GM12878 (cell line): ENCODE measurements at regions not wholly inside any gene's neighbourhood (a gene's known extent, or its start where the extent isn't known, plus 50 kb on each side); places are given as distances from the start of the nearest gene placed in this dataset.

ENCODE experiments used
- ATAC-seq: fragments of 200-7000 bp; cut with Tn5 transposase; 3 replicates; pipeline ENCODE4 v1.9.1; 2020; ENCODE audit warnings: mild to moderate bottlenecking, moderate library complexity
- BruUV-seq: library from RNA; stranded (reverse); fragments of 400-500 nt; replicated peaks from 2 replicates; lab custom pipeline; 2021; lab: Mats Ljungman, UMichigan
- CTCF ChIA-PET: fragments of 300-600 bp; sonication (Branson Sonifier 250); formaldehyde crosslinking; extraction: SDS; loops from one replicate; lab custom pipeline; 2021; ENCODE audit warnings: inconsistent platforms; lab: Yijun Ruan, JAX
- POLR2A ChIA-PET: fragments of 350-600 bp; formaldehyde crosslinking; extraction: SDS; loops from one replicate; lab custom pipeline; 2021; ENCODE audit warnings: inconsistent platforms; lab: Charles Lee
- RAD21 ChIA-PET: fragments of 300-600 bp; sonication (Branson Sonifier 250); formaldehyde crosslinking; loops from one replicate; lab custom pipeline; 2023; ENCODE audit warnings: antibody characterized with exemption; ENCODE audit not compliant: unreplicated experiment; lab: Charles Lee
- SMC1A ChIA-PET: fragments of 300-600 bp; sonication (Branson Sonifier 250); formaldehyde crosslinking; loops from one replicate; lab custom pipeline; 2023; ENCODE audit not compliant: unreplicated experiment, uncharacterized antibody; lab: Charles Lee
- DNase-seq: peaks from one replicate; pipeline ENCODE4 v3.0.0-alpha.2; 2011; ENCODE audit warnings: low read depth, low spot score
- FAIRE-seq: peaks from 3 replicates; lab custom pipeline; 2011; peaks lifted over from hg19 to GRCh38; lab: Jason Lieb, UNC
- H2AFZ ChIP-seq: 2 replicates; pipeline ENCODE4 v1.6.0; 2011; ENCODE audit warnings: low read depth, low read length, control low read depth; ENCODE audit not compliant: control insufficient read depth
- H3K27ac ChIP-seq: 2 replicates; pipeline ENCODE4 v1.5.1; 2011; ENCODE audit warnings: control low read depth; ENCODE audit not compliant: control insufficient read depth, insufficient read depth
- H3K27me3 ChIP-seq, 2 experiments: replicated peaks in 1 of 2; 2 replicates each; pipeline versions ENCODE4 v1.6.0 to v1.6.1; 2011; ENCODE audit warnings: low read length in 1 of 2; ENCODE audit not compliant: control insufficient read depth in 2 of 2, insufficient read depth in 2 of 2
- H3K36me3 ChIP-seq, 2 experiments: 2 replicates each; pipeline ENCODE4 v1.5.1; 2011; ENCODE audit warnings: low read length in 1 of 2; ENCODE audit not compliant: control insufficient read depth in 2 of 2, insufficient read depth in 2 of 2
- H3K4me1 ChIP-seq: 2 replicates; pipeline ENCODE4 v1.6.1; 2011; ENCODE audit warnings: mild to moderate bottlenecking, low read length, moderate library complexity, mixed read lengths; ENCODE audit not compliant: control insufficient read depth, insufficient read depth
- H3K4me2 ChIP-seq: 2 replicates; pipeline ENCODE4 v1.6.0; 2011; ENCODE audit warnings: control low read depth; ENCODE audit not compliant: control insufficient read depth, insufficient read depth
- H3K4me3 ChIP-seq: fragments of 200-600 bp; sonication (generic); 2 replicates; pipeline ENCODE4 v1.5.1; 2016
- H3K79me2 ChIP-seq: 2 replicates; pipeline ENCODE4 v1.6.0; 2011; ENCODE audit warnings: low read length; ENCODE audit not compliant: control insufficient read depth, insufficient read depth
- H3K9ac ChIP-seq: 2 replicates; pipeline ENCODE4 v1.8.0; 2011; ENCODE audit warnings: low read length, control low read depth, mixed read lengths; ENCODE audit not compliant: control insufficient read depth, insufficient read depth
- H3K9me3 ChIP-seq: replicated peaks from 3 replicates; pipeline ENCODE4 v1.5.1; 2011; ENCODE audit warnings: mild to moderate bottlenecking, low read length; ENCODE audit not compliant: control insufficient read depth, insufficient read depth
- H4K20me1 ChIP-seq: 2 replicates; pipeline ENCODE4 v1.6.0; 2011; ENCODE audit not compliant: control insufficient read depth, insufficient read depth
- ETV6 ChIP-seq, 2 experiments: fragments of 450-650 bp in 1 of 2; IDR thresholded peaks in 1 of 2; conservative IDR thresholded peaks in 1 of 2; 2 replicates each; pipeline ENCODE4 v1.6.1; 2014; ENCODE audit warnings: antibody characterized with exemption in 1 of 2, borderline replicate concordance in 1 of 2, low read depth in 1 of 2, mild to moderate bottlenecking in 1 of 2, moderate library complexity in 1 of 2
- POU2F2 ChIP-seq: IDR thresholded peaks from 3 replicates; pipeline ENCODE4 v1.6.1; 2011; ENCODE audit warnings: low read depth, mild to moderate bottlenecking, low read length, borderline replicate concordance
- RAD51 ChIP-seq: fragments of 450-650 bp; IDR thresholded peaks from 2 replicates; pipeline ENCODE4 v1.6.1; 2016; ENCODE audit warnings: moderate library complexity, mild to moderate bottlenecking, inconsistent platforms
- WGBS: methylation state at CpG from one replicate; pipeline ENCODE4 v1.1.6; 2016; ENCODE audit warnings: low lambda C conversion rate; ENCODE audit not compliant: insufficient replicate concordance, insufficient coverage; ENCODE audit errors: missing lambda C conversion rate; 5-methylcytosine and 5-hydroxymethylcytosine counted together
- in situ Hi-C: fragments of 300-500 bp; cut with MboI; formaldehyde crosslinking; loops from 9 replicates; pipeline ENCODE4 v1.14.3; 2018; ENCODE audit warnings: mixed read lengths
- intact Hi-C: fragments of 100-400 bp; cut with micrococcal nuclease; formaldehyde crosslinking; loops from one replicate; pipeline ENCODE4 v1.14.2; 2022; ENCODE audit not compliant: unreplicated experiment
- TF ChIP-seq, protein P1 (sequence below): fragments of 450-650 bp; formaldehyde crosslinking; IDR thresholded peaks from 2 replicates; pipeline ENCODE4 v1.5.0; 2022; ENCODE audit warnings: mild to moderate bottlenecking, missing genetic modification characterization
- TF ChIP-seq, protein P2 (sequence below): fragments of 450-650 bp; IDR thresholded peaks from 2 replicates; pipeline ENCODE4 v1.6.1; 2017; ENCODE audit warnings: mild to moderate bottlenecking
- TF ChIP-seq, protein P3 (sequence below): fragments of 450-650 bp; IDR thresholded peaks from 2 replicates; pipeline ENCODE4 v1.6.1; 2016; ENCODE audit warnings: mild to moderate bottlenecking, moderate library complexity, borderline replicate concordance
- TF ChIP-seq, protein P4 (sequence below): fragments of 450-650 bp; formaldehyde crosslinking; IDR thresholded peaks from 2 replicates; pipeline ENCODE4 v1.4.0; 2022; ENCODE audit warnings: mild to moderate bottlenecking, moderate library complexity

DNA sequence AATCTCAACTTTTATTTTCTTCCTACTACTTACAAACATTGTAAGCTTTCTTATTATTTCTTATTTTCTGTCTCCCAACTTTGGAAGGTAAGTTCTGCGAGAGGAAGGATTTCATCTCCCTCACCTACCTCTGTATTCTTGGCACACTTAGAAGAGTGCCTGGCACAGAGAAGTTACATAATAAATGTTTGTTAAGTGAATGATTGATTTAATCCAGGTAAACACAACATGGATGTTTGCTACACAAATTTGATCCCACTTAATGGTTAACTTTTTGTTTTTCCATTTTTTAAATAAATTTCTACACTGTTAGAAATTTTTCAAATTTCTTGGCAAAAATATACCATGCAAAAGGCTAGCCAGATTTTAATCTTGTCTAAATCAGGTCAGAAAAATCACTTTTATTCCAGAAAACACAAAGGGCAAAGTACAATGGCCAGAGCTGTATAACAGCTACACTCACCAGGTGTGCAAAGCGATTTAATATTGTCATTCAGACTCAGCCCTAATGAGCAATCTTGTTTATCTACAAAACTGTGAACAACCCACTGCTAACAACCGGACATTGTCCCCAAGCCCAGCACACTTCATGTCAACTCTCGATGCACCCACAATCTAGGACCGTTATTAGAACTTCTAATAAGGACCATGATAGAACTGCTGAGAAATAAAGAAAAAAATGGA, 222.1 kb upstream of the EEA1 start (continued):
- TF ChIP-seq, protein P1, sequence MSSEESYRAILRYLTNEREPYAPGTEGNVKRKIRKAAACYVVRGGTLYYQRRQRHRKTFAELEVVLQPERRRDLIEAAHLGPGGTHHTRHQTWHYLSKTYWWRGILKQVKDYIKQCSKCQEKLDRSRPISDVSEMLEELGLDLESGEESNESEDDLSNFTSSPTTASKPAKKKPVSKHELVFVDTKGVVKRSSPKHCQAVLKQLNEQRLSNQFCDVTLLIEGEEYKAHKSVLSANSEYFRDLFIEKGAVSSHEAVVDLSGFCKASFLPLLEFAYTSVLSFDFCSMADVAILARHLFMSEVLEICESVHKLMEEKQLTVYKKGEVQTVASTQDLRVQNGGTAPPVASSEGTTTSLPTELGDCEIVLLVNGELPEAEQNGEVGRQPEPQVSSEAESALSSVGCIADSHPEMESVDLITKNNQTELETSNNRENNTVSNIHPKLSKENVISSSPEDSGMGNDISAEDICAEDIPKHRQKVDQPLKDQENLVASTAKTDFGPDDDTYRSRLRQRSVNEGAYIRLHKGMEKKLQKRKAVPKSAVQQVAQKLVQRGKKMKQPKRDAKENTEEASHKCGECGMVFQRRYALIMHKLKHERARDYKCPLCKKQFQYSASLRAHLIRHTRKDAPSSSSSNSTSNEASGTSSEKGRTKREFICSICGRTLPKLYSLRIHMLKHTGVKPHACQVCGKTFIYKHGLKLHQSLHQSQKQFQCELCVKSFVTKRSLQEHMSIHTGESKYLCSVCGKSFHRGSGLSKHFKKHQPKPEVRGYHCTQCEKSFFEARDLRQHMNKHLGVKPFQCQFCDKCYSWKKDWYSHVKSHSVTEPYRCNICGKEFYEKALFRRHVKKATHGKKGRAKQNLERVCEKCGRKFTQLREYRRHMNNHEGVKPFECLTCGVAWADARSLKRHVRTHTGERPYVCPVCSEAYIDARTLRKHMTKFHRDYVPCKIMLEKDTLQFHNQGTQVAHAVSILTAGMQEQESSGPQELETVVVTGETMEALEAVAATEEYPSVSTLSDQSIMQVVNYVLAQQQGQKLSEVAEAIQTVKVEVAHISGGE, result no peak
- TF ChIP-seq, protein P2, sequence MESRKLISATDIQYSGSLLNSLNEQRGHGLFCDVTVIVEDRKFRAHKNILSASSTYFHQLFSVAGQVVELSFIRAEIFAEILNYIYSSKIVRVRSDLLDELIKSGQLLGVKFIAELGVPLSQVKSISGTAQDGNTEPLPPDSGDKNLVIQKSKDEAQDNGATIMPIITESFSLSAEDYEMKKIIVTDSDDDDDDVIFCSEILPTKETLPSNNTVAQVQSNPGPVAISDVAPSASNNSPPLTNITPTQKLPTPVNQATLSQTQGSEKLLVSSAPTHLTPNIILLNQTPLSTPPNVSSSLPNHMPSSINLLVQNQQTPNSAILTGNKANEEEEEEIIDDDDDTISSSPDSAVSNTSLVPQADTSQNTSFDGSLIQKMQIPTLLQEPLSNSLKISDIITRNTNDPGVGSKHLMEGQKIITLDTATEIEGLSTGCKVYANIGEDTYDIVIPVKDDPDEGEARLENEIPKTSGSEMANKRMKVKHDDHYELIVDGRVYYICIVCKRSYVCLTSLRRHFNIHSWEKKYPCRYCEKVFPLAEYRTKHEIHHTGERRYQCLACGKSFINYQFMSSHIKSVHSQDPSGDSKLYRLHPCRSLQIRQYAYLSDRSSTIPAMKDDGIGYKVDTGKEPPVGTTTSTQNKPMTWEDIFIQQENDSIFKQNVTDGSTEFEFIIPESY, result no peak
- no peak for TF ChIP-seq POU2F2
- TF ChIP-seq, all 136 proteins: peak for 0

DNA sequence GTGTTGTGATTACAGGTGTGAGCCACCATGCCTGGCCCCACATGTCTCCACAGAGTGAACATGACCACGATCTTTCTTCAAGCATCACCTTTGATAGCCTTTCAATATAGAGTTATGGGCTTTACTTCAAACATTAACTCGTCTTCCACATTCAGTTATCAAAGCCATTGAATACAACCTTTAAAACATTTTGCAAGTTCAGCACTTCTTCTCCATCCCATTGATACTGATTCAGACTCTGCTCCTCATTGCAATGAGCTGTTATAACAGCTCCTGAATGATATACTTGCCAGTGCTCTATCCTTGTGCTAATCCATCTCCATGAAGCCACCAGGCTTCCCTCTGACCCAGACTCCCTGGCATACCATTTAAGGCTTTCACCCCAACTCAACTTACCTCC, 223.5 kb upstream of the EEA1 start:
- Histone ChIP-seq H3K9ac (no peak overlapping the region), H3K9me3 (no peaks in the 10 kb centered on the region; the same call in 2 of the 3 replicates), H3K27me3 (no peaks in the 10 kb centered on the region), H3K4me1 (no peaks in the 10 kb centered on the region), H2AFZ (no peak overlapping the region), H3K27ac (no peak overlapping the region), H4K20me1 (no peaks in the 10 kb centered on the region), H3K79me2 (no peaks in the 10 kb centered on the region), H3K36me3 (no peaks in the 10 kb centered on the region), H3K4me3 (no peak overlapping the region), H3K4me2 (no peak overlapping the region)
- WGBS, result 97% methylated on average over 2 of the region's 2 CpGs
- RAD21 ChIA-PET, result interaction anchor here (0.7 to 1.4 kb wide), 3 partner anchors 14 to 324 kb away, joined by 3 to 4 read pairs (median 4); no protein-coding TSS in a partner anchor
- SMC1A ChIA-PET, result interaction anchor here (2.1 to 6.6 kb wide), 3 partner anchors 8 to 14 kb away, joined by 7 to 50 read pairs (median 31); no protein-coding TSS in a partner anchor
- CTCF ChIA-PET, result interaction anchor here (1.1 to 4.7 kb wide), 3 partner anchors 8 to 222 kb away, joined by 3 to 21 read pairs (median 3); no protein-coding TSS in a partner anchor
- TF ChIP-seq, protein P3, sequence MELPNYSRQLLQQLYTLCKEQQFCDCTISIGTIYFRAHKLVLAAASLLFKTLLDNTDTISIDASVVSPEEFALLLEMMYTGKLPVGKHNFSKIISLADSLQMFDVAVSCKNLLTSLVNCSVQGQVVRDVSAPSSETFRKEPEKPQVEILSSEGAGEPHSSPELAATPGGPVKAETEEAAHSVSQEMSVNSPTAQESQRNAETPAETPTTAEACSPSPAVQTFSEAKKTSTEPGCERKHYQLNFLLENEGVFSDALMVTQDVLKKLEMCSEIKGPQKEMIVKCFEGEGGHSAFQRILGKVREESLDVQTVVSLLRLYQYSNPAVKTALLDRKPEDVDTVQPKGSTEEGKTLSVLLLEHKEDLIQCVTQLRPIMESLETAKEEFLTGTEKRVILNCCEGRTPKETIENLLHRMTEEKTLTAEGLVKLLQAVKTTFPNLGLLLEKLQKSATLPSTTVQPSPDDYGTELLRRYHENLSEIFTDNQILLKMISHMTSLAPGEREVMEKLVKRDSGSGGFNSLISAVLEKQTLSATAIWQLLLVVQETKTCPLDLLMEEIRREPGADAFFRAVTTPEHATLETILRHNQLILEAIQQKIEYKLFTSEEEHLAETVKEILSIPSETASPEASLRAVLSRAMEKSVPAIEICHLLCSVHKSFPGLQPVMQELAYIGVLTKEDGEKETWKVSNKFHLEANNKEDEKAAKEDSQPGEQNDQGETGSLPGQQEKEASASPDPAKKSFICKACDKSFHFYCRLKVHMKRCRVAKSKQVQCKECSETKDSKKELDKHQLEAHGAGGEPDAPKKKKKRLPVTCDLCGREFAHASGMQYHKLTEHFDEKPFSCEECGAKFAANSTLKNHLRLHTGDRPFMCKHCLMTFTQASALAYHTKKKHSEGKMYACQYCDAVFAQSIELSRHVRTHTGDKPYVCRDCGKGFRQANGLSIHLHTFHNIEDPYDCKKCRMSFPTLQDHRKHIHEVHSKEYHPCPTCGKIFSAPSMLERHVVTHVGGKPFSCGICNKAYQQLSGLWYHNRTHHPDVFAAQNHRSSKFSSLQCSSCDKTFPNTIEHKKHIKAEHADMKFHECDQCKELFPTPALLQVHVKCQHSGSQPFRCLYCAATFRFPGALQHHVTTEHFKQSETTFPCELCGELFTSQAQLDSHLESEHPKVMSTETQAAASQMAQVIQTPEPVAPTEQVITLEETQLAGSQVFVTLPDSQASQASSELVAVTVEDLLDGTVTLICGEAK, result no peak
- TF ChIP-seq, protein P4, sequence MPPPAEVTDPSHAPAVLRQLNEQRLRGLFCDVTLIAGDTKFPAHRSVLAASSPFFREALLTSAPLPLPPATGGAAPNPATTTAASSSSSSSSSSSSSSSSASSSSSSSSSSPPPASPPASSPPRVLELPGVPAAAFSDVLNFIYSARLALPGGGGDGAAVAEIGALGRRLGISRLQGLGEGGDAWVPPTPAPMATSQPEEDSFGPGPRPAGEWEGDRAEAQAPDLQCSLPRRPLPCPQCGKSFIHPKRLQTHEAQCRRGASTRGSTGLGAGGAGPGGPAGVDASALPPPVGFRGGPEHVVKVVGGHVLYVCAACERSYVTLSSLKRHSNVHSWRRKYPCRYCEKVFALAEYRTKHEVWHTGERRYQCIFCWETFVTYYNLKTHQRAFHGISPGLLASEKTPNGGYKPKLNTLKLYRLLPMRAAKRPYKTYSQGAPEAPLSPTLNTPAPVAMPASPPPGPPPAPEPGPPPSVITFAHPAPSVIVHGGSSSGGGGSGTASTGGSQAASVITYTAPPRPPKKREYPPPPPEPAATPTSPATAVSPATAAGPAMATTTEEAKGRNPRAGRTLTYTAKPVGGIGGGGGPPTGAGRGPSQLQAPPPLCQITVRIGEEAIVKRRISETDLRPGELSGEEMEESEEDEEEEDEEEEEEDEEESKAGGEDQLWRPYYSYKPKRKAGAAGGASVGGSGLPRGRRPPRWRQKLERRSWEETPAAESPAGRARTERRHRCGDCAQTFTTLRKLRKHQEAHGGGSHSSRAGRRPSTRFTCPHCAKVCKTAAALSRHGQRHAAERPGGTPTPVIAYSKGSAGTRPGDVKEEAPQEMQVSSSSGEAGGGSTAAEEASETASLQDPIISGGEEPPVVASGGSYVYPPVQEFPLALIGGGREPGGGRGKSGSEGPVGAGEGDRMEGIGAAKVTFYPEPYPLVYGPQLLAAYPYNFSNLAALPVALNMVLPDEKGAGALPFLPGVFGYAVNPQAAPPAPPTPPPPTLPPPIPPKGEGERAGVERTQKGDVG, result no peak
- TF ChIP-seq RAD51 (no peak), ETV6 (conservative IDR thresholded peaks at IDR 0.05 in 1 of 2, IDR thresholded peaks at IDR 0.05 in 1 of 2; ENCODE audit: borderline replicate concordance in 1 of 2, low read depth in 1 of 2) (no peak)
- FAIRE-seq (no peak), ATAC-seq (no peak), DNase-seq (no peak)
- BruUV-seq, result no TSS peak
- POLR2A ChIA-PET, result interaction anchor here (0.7 kb wide), 1 partner anchor 22 kb away, joined by 6 read pairs; no protein-coding TSS in a partner anchor
- in situ Hi-C loops, result no loop called here
- intact Hi-C loops, result no loop called here
